ENCODE measurements at regions not wholly inside any gene's neighbourhood (a gene's known extent, or its start where the extent isn't known, plus 50 kb on each side); places are given as distances from the start of the nearest gene placed in this dataset.

- TF ChIP-seq CTCF (IDR thresholded peaks at IDR 0.05; ENCODE audit: low read depth, low read length), result no peak
- no peak for DNase-seq (ENCODE audit: extremely low read depth, low read depth)
Observed at GRCh38 chr21:20083336-20083735, 914.9 kb upstream of the NCAM2 start.

- TF ChIP-seq CTCF (IDR thresholded peaks at IDR 0.05; ENCODE audit: low read depth, low read length), result no peak
Observed at GRCh38 chr21:20083925-20084324, 914.3 kb upstream of the NCAM2 start.

GRCh38 chr21:20086508-20086907 lies 911.7 kb upstream of the NCAM2 start:
- TF ChIP-seq CTCF (IDR thresholded peaks at IDR 0.05; ENCODE audit: low read depth, low read length), result no peak
- DNase-seq (ENCODE audit: extremely low read depth, low read depth), result no peak

More at GRCh38 chr21:20083925-20084324, 914.3 kb upstream of the NCAM2 start:
- no peak for DNase-seq (ENCODE audit: extremely low read depth, low read depth)

GRCh38 chr21:20106368-20106767 lies 891.8 kb upstream of the NCAM2 start:
- DNase-seq (ENCODE audit: extremely low read depth, low read depth), result no peak

GRCh38 chr21:20108016-20108415 lies 890.2 kb upstream of the NCAM2 start:
- no peak for DNase-seq (ENCODE audit: extremely low read depth, low read depth)
- no peak for TF ChIP-seq CTCF (IDR thresholded peaks at IDR 0.05; ENCODE audit: low read depth, low read length)

More at GRCh38 chr21:20106368-20106767, 891.8 kb upstream of the NCAM2 start:
- TF ChIP-seq CTCF (IDR thresholded peaks at IDR 0.05; ENCODE audit: low read depth, low read length), result no peak

GRCh38 chr21:20108976-20109540 lies 889.2 kb upstream of the NCAM2 start:
- no peak for DNase-seq (ENCODE audit: extremely low read depth, low read depth)

GRCh38 chr21:20110368-20110767 lies 887.8 kb upstream of the NCAM2 start:
- TF ChIP-seq CTCF (IDR thresholded peaks at IDR 0.05; ENCODE audit: low read depth, low read length), result no peak
- no peak for DNase-seq (ENCODE audit: extremely low read depth, low read depth)

More at GRCh38 chr21:20108976-20109540, 889.2 kb upstream of the NCAM2 start:
- no peak for TF ChIP-seq CTCF (IDR thresholded peaks at IDR 0.05; ENCODE audit: low read depth, low read length)
